GM10266 (cell line): ENCODE measurements at regions not wholly inside any gene's neighbourhood (a gene's known extent, or its start where the extent isn't known, plus 50 kb on each side); places are given as distances from the start of the nearest gene placed in this dataset.
"Not testable (repeated sequence)": the region's sequence is repeated elsewhere in the genome, so short reads cannot be mapped to it uniquely, and the experiment has no call there.

Source experiments
- DNase-seq: peaks from one replicate; pipeline ENCODE4 v3.0.0; 2012; ENCODE audit errors: extremely low spot score
- CTCF ChIP-seq: IDR thresholded peaks from 2 replicates; pipeline ENCODE4 v1.5.1; 2012; ENCODE audit warnings: mild to moderate bottlenecking, low read depth; ENCODE audit not compliant: control insufficient read depth, insufficient read depth; ENCODE audit errors: missing control alignments

- no peak for DNase-seq
- no peak for TF ChIP-seq CTCF
Observed at GRCh38 chr1:79232818-79233217, 226.3 kb upstream of the ADGRL4 start.

- DNase-seq = not testable (repeated sequence)
Observed at GRCh38 chr1:79230751-79231150, 224.2 kb upstream of the ADGRL4 start.

- no peak for DNase-seq
Observed at GRCh38 chr1:79226963-79227362, 220.4 kb upstream of the ADGRL4 start.

GRCh38 chr1:79224537-79224936, 218.0 kb upstream of the ADGRL4 start:
- no peak for DNase-seq
- TF ChIP-seq CTCF = no peak

More at GRCh38 chr1:79226963-79227362, 220.4 kb upstream of the ADGRL4 start:
- no peak for TF ChIP-seq CTCF

- no peak for TF ChIP-seq CTCF
- DNase-seq = no peak
Observed at GRCh38 chr1:79220509-79220908, 214.0 kb upstream of the ADGRL4 start.

- no peak for DNase-seq
- no peak for TF ChIP-seq CTCF
Observed at GRCh38 chr1:79215311-79215710, 208.8 kb upstream of the ADGRL4 start.

- no peak for TF ChIP-seq CTCF
Observed at GRCh38 chr1:79207786-79208185, 201.3 kb upstream of the ADGRL4 start.

GRCh38 chr1:79207331-79207730, 200.8 kb upstream of the ADGRL4 start:
- no peak for TF ChIP-seq CTCF
- DNase-seq = no peak

More at GRCh38 chr1:79207786-79208185, 201.3 kb upstream of the ADGRL4 start:
- DNase-seq = no peak
